ENCODE measurements at regions not wholly inside any gene's neighbourhood (a gene's known extent, or its start where the extent isn't known, plus 50 kb on each side); places are given as distances from the start of the nearest gene placed in this dataset.

DNA sequence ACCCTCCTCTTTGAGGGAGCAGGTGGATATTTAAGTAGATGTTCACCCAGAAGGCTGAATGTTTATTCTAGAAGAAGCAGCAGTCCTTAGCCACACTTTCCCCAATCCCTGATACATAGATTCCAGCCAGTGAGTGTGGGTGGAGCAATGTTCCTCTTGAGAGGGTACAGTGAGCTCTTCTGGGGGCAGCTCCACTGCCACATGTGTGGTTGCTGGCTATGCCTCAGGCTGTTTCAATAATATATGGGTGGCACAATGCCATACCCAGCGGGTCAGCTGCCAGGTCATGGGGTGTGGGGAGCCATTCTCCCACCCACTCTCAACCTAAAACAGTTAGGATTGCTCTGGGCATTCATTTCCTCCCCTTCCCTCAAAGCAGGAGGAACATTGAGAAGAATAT lies 61.6 kb upstream of the DAB2 start:
- Histone ChIP-seq H3K27me3 (replicated peaks in 2 of 5; ENCODE audit: control insufficient read depth in 4 of 5, insufficient read depth in 5 of 5, low read length in 4 of 5) (no peaks in the 10 kb centered on the region), H3K27ac (ENCODE audit: insufficient read depth in 1 of 2, low read depth in 1 of 2, low read length in 2 of 2, poor library complexity in 1 of 2, severe bottlenecking in 2 of 2) (no peak overlapping the region), H3K36me3 (ENCODE audit: control insufficient read depth in 4 of 4, insufficient read depth in 4 of 4, low read length in 3 of 4) (no peaks in the 10 kb centered on the region), H3K9me3 (ENCODE audit: control extremely low read depth in 1 of 5, control insufficient read depth in 4 of 5, insufficient read depth in 2 of 5, low read depth in 1 of 5, low read length in 4 of 5) (peaks cover 0 to 6% (median 1%) of the 10 kb centered on the region in 5 experiments), H3K4me3 (ENCODE audit: control insufficient read depth in 1 of 7, extremely low read depth in 1 of 7, insufficient read depth in 4 of 7, low read depth in 2 of 7, low read length in 6 of 7) (no peak overlapping the region), H3K4me1 (ENCODE audit: control extremely low read depth in 1 of 4, control insufficient read depth in 4 of 4, insufficient read depth in 4 of 4, low read length in 3 of 4) (no peaks in the 10 kb centered on the region)
- WGBS (ENCODE audit: insufficient coverage), result no CpG with 5 or more reads among the region's 1 CpG
- ChIA-PET POLR2A (no interaction called here), CTCF (interaction anchor here (1.0 to 2.0 kb wide), 2 partner anchors 62 to 240 kb away, joined by 3 to 6 read pairs; partner anchors contain the start of gene DAB2)
- DNase-seq, result no peak

DNA sequence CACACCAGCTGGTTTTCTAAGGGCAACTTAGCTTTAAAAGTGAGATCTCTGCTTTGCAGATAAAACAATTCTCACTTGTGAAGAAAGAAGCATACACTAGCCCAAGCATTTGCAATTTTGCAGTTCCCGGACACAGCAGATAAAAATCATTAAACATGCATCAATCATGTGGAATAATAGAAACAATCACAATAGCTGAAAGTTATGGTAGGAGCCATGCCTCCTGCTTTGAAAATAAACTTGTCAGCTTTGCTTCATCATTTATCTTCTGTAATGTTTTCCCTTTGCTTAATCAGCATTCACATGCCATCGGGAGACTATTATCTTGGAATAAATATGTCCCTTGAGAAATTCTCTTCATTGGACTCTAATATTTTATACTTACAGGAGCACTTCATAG lies 60.3 kb upstream of the DAB2 start:
- ChIA-PET POLR2A (no interaction called here), CTCF (interaction anchor here (1.4 kb wide), 1 partner anchor 109 kb away, joined by 4 read pairs; no protein-coding TSS in a partner anchor)
- Histone ChIP-seq H3K36me3 (ENCODE audit: control insufficient read depth in 4 of 4, insufficient read depth in 4 of 4, low read length in 3 of 4) (no peaks in the 10 kb centered on the region), H3K4me1 (ENCODE audit: control extremely low read depth in 1 of 4, control insufficient read depth in 4 of 4, insufficient read depth in 4 of 4, low read length in 3 of 4) (no peaks in the 10 kb centered on the region), H3K27ac (ENCODE audit: insufficient read depth in 1 of 2, low read depth in 1 of 2, low read length in 2 of 2, poor library complexity in 1 of 2, severe bottlenecking in 2 of 2) (no peak overlapping the region), H3K9me3 (ENCODE audit: control extremely low read depth in 1 of 5, control insufficient read depth in 4 of 5, insufficient read depth in 2 of 5, low read depth in 1 of 5, low read length in 4 of 5) (no peaks in the 10 kb centered on the region), H3K27me3 (replicated peaks in 2 of 5; ENCODE audit: control insufficient read depth in 4 of 5, insufficient read depth in 5 of 5, low read length in 4 of 5) (no peaks in the 10 kb centered on the region), H3K4me3 (ENCODE audit: control insufficient read depth in 1 of 7, extremely low read depth in 1 of 7, insufficient read depth in 4 of 7, low read depth in 2 of 7, low read length in 6 of 7) (no peak overlapping the region)
- WGBS (ENCODE audit: insufficient coverage), result no CpG with 5 or more reads among the region's 2 CpGs
- no peak for DNase-seq

DNA sequence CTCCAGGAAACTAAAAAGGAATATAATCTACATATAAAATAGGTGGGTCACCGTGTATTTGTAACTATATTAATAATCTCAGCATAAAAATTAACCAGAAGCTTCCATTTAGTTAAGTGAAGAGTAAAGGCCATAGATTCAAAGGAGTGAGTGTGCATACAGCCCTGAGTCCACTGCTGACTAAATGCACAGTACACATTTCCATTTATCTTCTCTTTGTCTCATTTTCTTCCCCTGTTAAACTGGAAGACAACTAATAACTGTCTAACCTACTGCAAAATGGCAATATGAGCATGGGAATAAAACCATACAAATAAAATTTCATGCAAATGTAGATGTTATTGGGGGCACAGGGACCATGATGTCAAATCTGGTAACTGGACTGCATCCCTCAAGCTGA lies 59.9 kb upstream of the DAB2 start:
- DNase-seq, result no peak
- CTCF ChIA-PET, result interaction anchor here (1.4 kb wide), 1 partner anchor 108 kb away, joined by 4 read pairs; no protein-coding TSS in a partner anchor
- WGBS (ENCODE audit: insufficient coverage), result no CpG with 5 or more reads among the region's 1 CpG
- H3K27ac ChIP-seq (ENCODE audit: insufficient read depth in 1 of 2, low read depth in 1 of 2, low read length in 2 of 2, poor library complexity in 1 of 2, severe bottlenecking in 2 of 2), result no peak overlapping the region
- POLR2A ChIA-PET, result no interaction called here
- no peaks in the 10 kb centered on the region for H3K36me3 ChIP-seq (ENCODE audit: control insufficient read depth in 4 of 4, insufficient read depth in 4 of 4, low read length in 3 of 4)
- H3K27me3 ChIP-seq (replicated peaks in 2 of 5; ENCODE audit: control insufficient read depth in 4 of 5, insufficient read depth in 5 of 5, low read length in 4 of 5), result no peaks in the 10 kb centered on the region
- no peaks in the 10 kb centered on the region for H3K4me1 ChIP-seq (ENCODE audit: control extremely low read depth in 1 of 4, control insufficient read depth in 4 of 4, insufficient read depth in 4 of 4, low read length in 3 of 4)
- H3K9me3 ChIP-seq (ENCODE audit: control extremely low read depth in 1 of 5, control insufficient read depth in 4 of 5, insufficient read depth in 2 of 5, low read depth in 1 of 5, low read length in 4 of 5), result no peaks in the 10 kb centered on the region
- no peak overlapping the region for H3K4me3 ChIP-seq (ENCODE audit: control insufficient read depth in 1 of 7, extremely low read depth in 1 of 7, insufficient read depth in 4 of 7, low read depth in 2 of 7, low read length in 6 of 7)

DNA sequence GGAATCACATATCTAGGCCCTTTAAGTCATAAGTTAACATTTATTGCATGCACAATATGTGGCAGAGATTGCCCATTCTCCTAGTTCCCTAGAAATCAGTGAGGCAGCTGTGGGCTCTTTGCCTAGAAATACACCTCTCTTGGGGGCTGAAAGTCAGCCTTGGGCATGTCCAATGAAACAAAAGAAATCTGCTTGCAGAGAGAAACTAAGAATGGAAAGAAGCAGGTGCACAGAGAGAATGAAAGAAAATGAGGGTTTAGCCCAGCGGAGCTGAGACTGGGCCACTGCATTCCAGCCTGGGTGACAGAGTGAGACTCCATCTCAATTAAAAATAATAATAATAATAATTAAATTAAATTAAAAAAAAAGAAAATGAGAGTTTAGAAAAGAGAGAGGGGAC lies 57.3 kb upstream of the DAB2 start:
- no CpG with 5 or more reads among the region's 1 CpG for WGBS (ENCODE audit: insufficient coverage)
- no peak overlapping the region for H3K27ac ChIP-seq (ENCODE audit: insufficient read depth in 1 of 2, low read depth in 1 of 2, low read length in 2 of 2, poor library complexity in 1 of 2, severe bottlenecking in 2 of 2)
- POLR2A ChIA-PET, result no interaction called here
- H3K27me3 ChIP-seq (replicated peaks in 2 of 5; ENCODE audit: control insufficient read depth in 4 of 5, insufficient read depth in 5 of 5, low read length in 4 of 5), result no peaks in the 10 kb centered on the region
- H3K4me1 ChIP-seq (ENCODE audit: control extremely low read depth in 1 of 4, control insufficient read depth in 4 of 4, insufficient read depth in 4 of 4, low read length in 3 of 4), result no peaks in the 10 kb centered on the region
- DNase-seq, result no peak
- no peak overlapping the region for H3K4me3 ChIP-seq (ENCODE audit: control insufficient read depth in 1 of 7, extremely low read depth in 1 of 7, insufficient read depth in 4 of 7, low read depth in 2 of 7, low read length in 6 of 7)
- CTCF ChIA-PET, result no interaction called here
- no peaks in the 10 kb centered on the region for H3K9me3 ChIP-seq (ENCODE audit: control extremely low read depth in 1 of 5, control insufficient read depth in 4 of 5, insufficient read depth in 2 of 5, low read depth in 1 of 5, low read length in 4 of 5)
- H3K36me3 ChIP-seq (ENCODE audit: control insufficient read depth in 4 of 4, insufficient read depth in 4 of 4, low read length in 3 of 4), result no peaks in the 10 kb centered on the region

DNA sequence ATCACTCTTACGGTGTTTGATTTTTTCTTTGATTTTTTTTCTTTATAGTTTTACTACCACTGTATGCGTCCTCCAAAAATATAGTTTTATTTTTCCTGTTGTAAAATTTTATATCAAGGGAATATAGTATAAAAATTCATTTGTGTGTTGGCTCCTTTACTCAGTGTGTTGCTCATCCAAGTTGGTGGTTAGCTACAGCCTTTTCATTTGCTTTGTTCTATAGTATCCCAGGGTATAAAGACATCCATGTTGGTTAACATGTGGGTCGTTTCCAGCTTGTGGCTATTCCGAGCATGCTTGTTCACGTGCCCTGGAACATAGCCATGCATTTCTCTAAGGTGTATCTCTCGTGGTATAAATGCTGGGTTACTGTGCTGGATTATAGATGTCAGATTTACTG lies 54.8 kb upstream of the DAB2 start:
- Histone ChIP-seq H3K27me3 (replicated peaks in 2 of 5; ENCODE audit: control insufficient read depth in 4 of 5, insufficient read depth in 5 of 5, low read length in 4 of 5) (no peaks in the 10 kb centered on the region), H3K4me1 (ENCODE audit: control extremely low read depth in 1 of 4, control insufficient read depth in 4 of 4, insufficient read depth in 4 of 4, low read length in 3 of 4) (peaks cover 0 to 6% (median 4%) of the 10 kb centered on the region in 4 experiments), H3K4me3 (ENCODE audit: control insufficient read depth in 1 of 7, extremely low read depth in 1 of 7, insufficient read depth in 4 of 7, low read depth in 2 of 7, low read length in 6 of 7) (no peak overlapping the region), H3K27ac (ENCODE audit: insufficient read depth in 1 of 2, low read depth in 1 of 2, low read length in 2 of 2, poor library complexity in 1 of 2, severe bottlenecking in 2 of 2) (no peak overlapping the region), H3K36me3 (ENCODE audit: control insufficient read depth in 4 of 4, insufficient read depth in 4 of 4, low read length in 3 of 4) (no peaks in the 10 kb centered on the region), H3K9me3 (ENCODE audit: control extremely low read depth in 1 of 5, control insufficient read depth in 4 of 5, insufficient read depth in 2 of 5, low read depth in 1 of 5, low read length in 4 of 5) (no peaks in the 10 kb centered on the region)
- CTCF ChIA-PET, result interaction anchor here (1.8 kb wide), 1 partner anchor 13 kb away, joined by 5 read pairs; no protein-coding TSS in a partner anchor
- WGBS (ENCODE audit: insufficient coverage), result 100% methylated on average over 2 of the region's 6 CpGs
- POLR2A ChIA-PET, result no interaction called here
- DNase-seq, result no peak

DNA sequence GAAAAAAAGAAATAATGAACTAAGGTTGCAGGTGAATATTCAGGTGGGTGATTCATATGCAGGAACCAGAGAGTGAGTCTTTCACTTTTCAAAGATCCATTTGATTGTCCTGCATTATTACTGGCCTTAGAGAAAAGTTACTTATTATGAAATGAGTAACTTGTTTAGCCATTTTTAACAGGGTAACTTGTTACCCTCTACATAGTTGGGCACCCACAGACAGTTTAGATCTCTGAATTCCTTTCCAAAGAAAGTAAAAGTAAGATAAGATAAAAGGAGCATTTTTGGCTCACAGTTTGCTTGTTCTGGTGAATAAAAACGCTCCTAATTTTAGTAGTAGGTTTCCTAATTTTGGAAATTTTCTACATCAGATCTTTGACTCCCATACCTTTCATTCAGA lies 54.1 kb upstream of the DAB2 start:
- H3K9me3 ChIP-seq (ENCODE audit: control extremely low read depth in 1 of 5, control insufficient read depth in 4 of 5, insufficient read depth in 2 of 5, low read depth in 1 of 5, low read length in 4 of 5), result no peaks in the 10 kb centered on the region
- WGBS (ENCODE audit: insufficient coverage), result no CpG with 5 or more reads among the region's 1 CpG
- peaks cover 0 to 6% (median 4%) of the 10 kb centered on the region in 4 experiments for H3K4me1 ChIP-seq (ENCODE audit: control extremely low read depth in 1 of 4, control insufficient read depth in 4 of 4, insufficient read depth in 4 of 4, low read length in 3 of 4)
- H3K27me3 ChIP-seq (replicated peaks in 2 of 5; ENCODE audit: control insufficient read depth in 4 of 5, insufficient read depth in 5 of 5, low read length in 4 of 5), result no peaks in the 10 kb centered on the region
- H3K4me3 ChIP-seq (ENCODE audit: control insufficient read depth in 1 of 7, extremely low read depth in 1 of 7, insufficient read depth in 4 of 7, low read depth in 2 of 7, low read length in 6 of 7), result no peak overlapping the region
- no peak for DNase-seq
- no peak overlapping the region for H3K27ac ChIP-seq (ENCODE audit: insufficient read depth in 1 of 2, low read depth in 1 of 2, low read length in 2 of 2, poor library complexity in 1 of 2, severe bottlenecking in 2 of 2)
- H3K36me3 ChIP-seq (ENCODE audit: control insufficient read depth in 4 of 4, insufficient read depth in 4 of 4, low read length in 3 of 4), result no peaks in the 10 kb centered on the region
- ChIA-PET CTCF (no interaction called here), POLR2A (interaction anchor here (0.7 kb wide), 1 partner anchor 10 kb away, joined by 4 read pairs; no protein-coding TSS in a partner anchor)

DNA sequence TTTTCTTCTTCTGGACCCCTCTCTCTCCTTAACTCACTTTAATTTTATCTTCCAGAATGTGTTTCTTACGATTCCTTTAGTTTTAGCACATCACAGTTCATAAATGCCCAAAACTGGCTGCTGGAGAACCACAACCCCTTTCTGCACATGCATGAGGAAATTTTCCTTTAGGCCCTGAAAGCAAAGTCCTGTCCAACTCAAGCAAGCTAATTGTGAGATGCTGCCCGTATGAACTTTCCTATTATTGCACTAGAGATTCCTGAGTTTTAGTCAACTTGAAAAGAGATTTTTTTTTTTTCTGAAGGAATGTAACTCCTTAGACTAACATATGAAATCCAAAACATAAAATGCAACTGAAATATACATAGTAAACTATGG lies 52.1 kb upstream of the DAB2 start:
- DNase-seq, result no peak
- Histone ChIP-seq H3K27me3 (replicated peaks in 2 of 5; ENCODE audit: control insufficient read depth in 4 of 5, insufficient read depth in 5 of 5, low read length in 4 of 5) (no peaks in the 10 kb centered on the region), H3K9me3 (ENCODE audit: control extremely low read depth in 1 of 5, control insufficient read depth in 4 of 5, insufficient read depth in 2 of 5, low read depth in 1 of 5, low read length in 4 of 5) (no peaks in the 10 kb centered on the region), H3K4me3 (ENCODE audit: control insufficient read depth in 1 of 7, extremely low read depth in 1 of 7, insufficient read depth in 4 of 7, low read depth in 2 of 7, low read length in 6 of 7) (no peak overlapping the region), H3K27ac (ENCODE audit: insufficient read depth in 1 of 2, low read depth in 1 of 2, low read length in 2 of 2, poor library complexity in 1 of 2, severe bottlenecking in 2 of 2) (no peak overlapping the region), H3K36me3 (ENCODE audit: control insufficient read depth in 4 of 4, insufficient read depth in 4 of 4, low read length in 3 of 4) (no peaks in the 10 kb centered on the region), H3K4me1 (ENCODE audit: control extremely low read depth in 1 of 4, control insufficient read depth in 4 of 4, insufficient read depth in 4 of 4, low read length in 3 of 4) (peaks cover 0 to 6% (median 4%) of the 10 kb centered on the region in 4 experiments)
- ChIA-PET POLR2A (no interaction called here), CTCF (interaction anchor here (1.2 to 1.4 kb wide), 2 partner anchors 11 to 13 kb away, joined by 4 to 8 read pairs; no protein-coding TSS in a partner anchor)
- 89% methylated on average over 1 of the region's 2 CpGs for WGBS (ENCODE audit: insufficient coverage)

All from common myeloid progenitor, CD34-positive (primary cell).